Prostate gland (tissue), 2 donors: ENCODE measurements at regions not wholly inside any gene's neighbourhood (a gene's known extent, or its start where the extent isn't known, plus 50 kb on each side); places are given as distances from the start of the nearest gene placed in this dataset.

Experiments used
- CTCF ChIP-seq, 4 experiments: fragments of 200-600 bp in 2 of 4; fragments of 450-650 bp in 2 of 4; sonication (generic) in 2 of 4; IDR thresholded peaks; 1 replicate in 3 of 4; 2 replicates in 1 of 4; pipeline ENCODE4 v1.5.1; 2016 to 2019; ENCODE audit warnings: antibody characterized with exemption in 4 of 4, mild to moderate bottlenecking in 2 of 4, moderate library complexity in 2 of 4
- POLR2A ChIP-seq: fragments of 450-650 bp; IDR thresholded peaks from one replicate; pipeline ENCODE4 v1.6.1; 2016; ENCODE audit warnings: antibody characterized with exemption, mild to moderate bottlenecking

GRCh38 chr3:40869013-40869412 lies 330.3 kb upstream of the CTNNB1 start:
- TF ChIP-seq CTCF (IDR thresholded peaks at IDR 0.05) (no peak), POLR2A (no peak)
